ENCODE measurements at regions not wholly inside any gene's neighbourhood (a gene's known extent, or its start where the extent isn't known, plus 50 kb on each side); places are given as distances from the start of the nearest gene placed in this dataset.

DNA sequence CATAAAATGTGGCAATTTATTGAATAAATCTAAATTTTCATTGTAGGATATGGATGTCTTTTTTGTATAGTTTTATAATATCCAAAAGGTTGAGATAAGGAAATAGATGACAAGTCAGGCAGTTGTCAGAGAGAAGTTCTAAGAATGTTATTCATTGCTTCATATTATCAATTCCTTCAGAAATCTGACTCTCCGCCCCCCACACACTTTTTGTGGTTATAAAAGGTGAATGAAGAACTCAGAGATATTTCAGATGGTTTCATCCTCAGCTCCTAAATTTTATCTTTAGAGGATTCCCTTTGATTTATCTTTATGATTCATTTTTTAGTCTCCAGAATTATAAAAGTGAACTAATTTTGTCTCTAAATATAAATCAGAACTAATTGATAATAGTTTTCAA is 136.1 kb upstream of the NOX3 start:
- no peaks in the 10 kb centered on the region for H3K9me3 ChIP-seq (replicated peaks in 1 of 3)
- H3K27me3 ChIP-seq, result no peaks in the 10 kb centered on the region
- H3K4me3 ChIP-seq, result no peak overlapping the region
- intact Hi-C loops (cut with DNase I), result no loop called here
- H3K27ac ChIP-seq, result no peak overlapping the region
- WGBS, 4 donors, result 89 to 92% (median 90%) methylated on average over 1 of the region's 1 CpG
- DNase-seq, result no peak
- TF ChIP-seq POLR2A (IDR thresholded peaks at IDR 0.05), result no peak
- TF ChIP-seq, protein P1, sequence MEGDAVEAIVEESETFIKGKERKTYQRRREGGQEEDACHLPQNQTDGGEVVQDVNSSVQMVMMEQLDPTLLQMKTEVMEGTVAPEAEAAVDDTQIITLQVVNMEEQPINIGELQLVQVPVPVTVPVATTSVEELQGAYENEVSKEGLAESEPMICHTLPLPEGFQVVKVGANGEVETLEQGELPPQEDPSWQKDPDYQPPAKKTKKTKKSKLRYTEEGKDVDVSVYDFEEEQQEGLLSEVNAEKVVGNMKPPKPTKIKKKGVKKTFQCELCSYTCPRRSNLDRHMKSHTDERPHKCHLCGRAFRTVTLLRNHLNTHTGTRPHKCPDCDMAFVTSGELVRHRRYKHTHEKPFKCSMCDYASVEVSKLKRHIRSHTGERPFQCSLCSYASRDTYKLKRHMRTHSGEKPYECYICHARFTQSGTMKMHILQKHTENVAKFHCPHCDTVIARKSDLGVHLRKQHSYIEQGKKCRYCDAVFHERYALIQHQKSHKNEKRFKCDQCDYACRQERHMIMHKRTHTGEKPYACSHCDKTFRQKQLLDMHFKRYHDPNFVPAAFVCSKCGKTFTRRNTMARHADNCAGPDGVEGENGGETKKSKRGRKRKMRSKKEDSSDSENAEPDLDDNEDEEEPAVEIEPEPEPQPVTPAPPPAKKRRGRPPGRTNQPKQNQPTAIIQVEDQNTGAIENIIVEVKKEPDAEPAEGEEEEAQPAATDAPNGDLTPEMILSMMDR (IDR thresholded peaks at IDR 0.05), result no peak
- H3K36me3 ChIP-seq (replicated peaks in 1 of 2), result no peaks in the 10 kb centered on the region
- no peaks in the 10 kb centered on the region for H3K4me1 ChIP-seq (replicated peaks in 1 of 2)

DNA sequence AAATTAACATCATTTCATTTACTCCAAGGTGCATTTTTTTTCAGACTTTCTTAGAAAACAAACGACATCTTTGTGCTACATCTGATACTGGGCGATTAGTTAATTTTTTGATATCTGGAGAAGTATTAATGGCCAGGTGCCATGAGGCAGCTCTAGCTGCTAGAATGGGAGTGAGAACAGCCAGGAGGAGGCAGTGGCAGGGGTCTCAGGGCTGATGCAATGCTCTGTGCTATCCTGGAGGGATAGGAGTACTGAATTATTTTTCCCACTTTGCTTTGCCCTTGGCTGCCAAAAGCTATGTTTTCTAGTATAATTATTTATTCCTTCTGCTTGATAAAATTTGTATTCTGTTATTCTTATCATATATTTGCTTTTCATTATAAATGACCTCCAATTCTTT is 133.6 kb upstream of the NOX3 start:
- TF ChIP-seq, protein P1 (IDR thresholded peaks at IDR 0.05), result no peak
- no peak for TF ChIP-seq POLR2A (IDR thresholded peaks at IDR 0.05)

DNA sequence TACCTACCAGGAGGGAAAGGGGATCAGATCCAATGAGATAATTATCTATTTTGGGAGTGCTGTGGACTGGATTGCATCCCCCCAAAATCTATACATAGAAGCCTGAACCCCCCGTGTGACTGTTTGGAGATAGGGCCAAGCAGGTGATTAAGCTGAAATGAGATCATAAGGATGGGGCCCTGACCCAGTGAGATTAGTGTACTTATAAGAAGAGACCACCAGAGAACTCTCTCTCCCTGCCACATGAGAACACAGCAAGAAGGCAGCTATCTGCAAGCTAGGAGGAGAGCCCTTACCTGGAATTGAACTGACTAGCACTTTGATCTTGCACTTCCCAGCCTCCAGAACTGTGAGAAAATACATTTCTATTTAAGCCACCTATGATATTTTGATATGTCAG is 132.2 kb upstream of the NOX3 start:
- no peak overlapping the region for H3K27ac ChIP-seq
- no peaks in the 10 kb centered on the region for H3K4me1 ChIP-seq (replicated peaks in 1 of 2)
- TF ChIP-seq, protein P1 (IDR thresholded peaks at IDR 0.05), result no peak
- TF ChIP-seq POLR2A (IDR thresholded peaks at IDR 0.05), result no peak
- no peaks in the 10 kb centered on the region for H3K27me3 ChIP-seq
- no peaks in the 10 kb centered on the region for H3K9me3 ChIP-seq (replicated peaks in 1 of 3)
- no peaks in the 10 kb centered on the region for H3K36me3 ChIP-seq (replicated peaks in 1 of 2)
- WGBS, 4 donors, result 50 to 87% (median 75%) methylated on average over 1 of the region's 1 CpG
- no peak for DNase-seq
- intact Hi-C loops (cut with DNase I), result no loop called here
- H3K4me3 ChIP-seq, result no peak overlapping the region

More for the DNA sequence above, 133.6 kb upstream of the NOX3 start:
- DNase-seq, result no peak
- no peaks in the 10 kb centered on the region for H3K36me3 ChIP-seq (replicated peaks in 1 of 2)
- WGBS, 4 donors, result 81 to 88% (median 84%) methylated on average over 2 of the region's 2 CpGs
- no peaks in the 10 kb centered on the region for H3K9me3 ChIP-seq (replicated peaks in 1 of 3)
- H3K4me1 ChIP-seq (replicated peaks in 1 of 2), result no peaks in the 10 kb centered on the region
- intact Hi-C loops (cut with DNase I), result no loop called here
- H3K27me3 ChIP-seq, result no peaks in the 10 kb centered on the region
- H3K27ac ChIP-seq, result no peak overlapping the region
- no peak overlapping the region for H3K4me3 ChIP-seq

DNA sequence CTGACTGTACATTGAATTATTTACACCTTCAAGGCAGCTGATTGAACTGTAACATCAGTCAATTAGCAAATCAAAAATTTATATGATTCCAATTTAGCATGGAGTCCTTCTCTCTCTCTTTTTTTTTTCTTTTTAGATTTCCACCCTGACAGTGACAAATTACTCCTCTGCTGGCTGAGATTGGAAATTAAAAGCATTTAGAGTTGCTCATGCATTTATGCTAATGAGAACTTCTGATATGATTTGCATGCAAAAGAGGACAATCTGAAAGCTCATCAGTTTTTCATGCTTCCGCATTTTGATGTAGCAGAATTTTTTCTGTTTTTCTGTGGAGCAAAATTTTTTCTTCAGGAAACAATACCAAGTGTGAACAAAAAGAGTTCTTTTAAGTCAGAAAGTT is 130.5 kb upstream of the NOX3 start:
- no peak for TF ChIP-seq POLR2A (IDR thresholded peaks at IDR 0.05)
- TF ChIP-seq, protein P1 (IDR thresholded peaks at IDR 0.05), result no peak
- Histone ChIP-seq H3K4me3 (no peak overlapping the region), H3K9me3 (replicated peaks in 1 of 3) (no peaks in the 10 kb centered on the region), H3K36me3 (replicated peaks in 1 of 2) (no peaks in the 10 kb centered on the region), H3K27me3 (no peaks in the 10 kb centered on the region), H3K27ac (no peak overlapping the region), H3K4me1 (replicated peaks in 1 of 2) (no peaks in the 10 kb centered on the region)
- intact Hi-C loops (cut with DNase I), result no loop called here
- WGBS, 4 donors, result 87 to 98% (median 94%) methylated on average over 1 of the region's 1 CpG
- DNase-seq, result no peak
